ENCODE measurements at regions not wholly inside any gene's neighbourhood (a gene's known extent, or its start where the extent isn't known, plus 50 kb on each side); places are given as distances from the start of the nearest gene placed in this dataset.

DNA sequence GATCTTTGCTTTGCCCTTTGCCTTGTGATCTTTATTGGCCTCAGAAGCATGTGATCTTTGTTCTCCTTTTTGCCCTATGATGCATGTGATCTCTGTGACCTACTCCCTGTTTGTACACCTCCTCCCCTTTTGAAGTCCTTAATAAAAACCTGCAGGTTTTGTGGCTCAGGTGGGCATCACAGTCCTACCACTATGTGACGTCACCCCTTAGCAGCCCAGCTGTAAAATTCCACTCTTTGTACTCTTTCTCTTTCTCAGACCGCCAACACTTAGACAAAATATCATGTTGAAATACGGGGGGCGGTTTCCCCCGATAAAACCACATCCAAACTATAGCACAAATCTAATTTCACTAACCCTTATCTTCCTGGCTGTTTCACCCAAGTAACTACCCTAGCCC lies 76.7 kb upstream of the RAPGEF4 start:
- H3K4me3 Mint-ChIP-seq: no peak overlapping the region

GRCh38 chr2:172662099-172662498 lies 73.5 kb upstream of the RAPGEF4 start:
- H3K9me3 Mint-ChIP-seq: peaks cover 21% of the 10 kb centered on the region
- no peak for ATAC-seq (replicated peaks)
- no peaks in the 10 kb centered on the region for H3K36me3 Mint-ChIP-seq (ENCODE audit: low read depth)
- no peaks in the 10 kb centered on the region for H3K4me1 Mint-ChIP-seq
- H3K27me3 Mint-ChIP-seq: peaks cover 11% of the 10 kb centered on the region
- no peak overlapping the region for H3K27ac Mint-ChIP-seq
- H3K4me3 Mint-ChIP-seq: no peak overlapping the region

More for the DNA sequence above, 76.7 kb upstream of the RAPGEF4 start:
- Mint-ChIP-seq H3K4me1 (no peaks in the 10 kb centered on the region), H3K27me3 (peaks cover 8% of the 10 kb centered on the region), H3K36me3 (ENCODE audit: low read depth) (no peaks in the 10 kb centered on the region), H3K9me3 (peaks cover 21% of the 10 kb centered on the region), H3K27ac (no peak overlapping the region)
- ATAC-seq (replicated peaks): no peak

DNA sequence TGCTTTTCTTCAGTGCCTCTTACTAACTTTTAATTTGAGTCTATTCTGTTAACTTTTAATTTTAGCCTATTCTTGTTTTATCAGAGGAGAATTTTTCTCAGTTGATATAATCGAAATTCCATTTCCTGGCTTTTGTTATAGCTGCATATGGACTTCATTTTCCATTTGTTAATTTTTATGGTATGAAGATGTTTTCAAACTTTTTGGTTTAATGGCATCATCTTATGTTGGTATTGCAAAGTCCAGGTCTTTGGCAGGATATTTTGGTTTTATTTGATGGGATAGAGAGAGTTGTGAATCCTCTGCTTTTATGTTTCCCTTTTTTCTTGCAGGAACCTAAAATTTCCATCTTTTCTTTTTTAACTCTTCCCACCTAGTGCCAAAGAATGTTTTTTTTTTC lies 70.9 kb upstream of the RAPGEF4 start:
- Mint-ChIP-seq H3K4me1 (no peaks in the 10 kb centered on the region), H3K4me3 (no peak overlapping the region), H3K27ac (no peak overlapping the region), H3K36me3 (ENCODE audit: low read depth) (no peaks in the 10 kb centered on the region), H3K27me3 (peaks cover 11% of the 10 kb centered on the region), H3K9me3 (peaks cover 6% of the 10 kb centered on the region)
- ATAC-seq (replicated peaks): no peak

DNA sequence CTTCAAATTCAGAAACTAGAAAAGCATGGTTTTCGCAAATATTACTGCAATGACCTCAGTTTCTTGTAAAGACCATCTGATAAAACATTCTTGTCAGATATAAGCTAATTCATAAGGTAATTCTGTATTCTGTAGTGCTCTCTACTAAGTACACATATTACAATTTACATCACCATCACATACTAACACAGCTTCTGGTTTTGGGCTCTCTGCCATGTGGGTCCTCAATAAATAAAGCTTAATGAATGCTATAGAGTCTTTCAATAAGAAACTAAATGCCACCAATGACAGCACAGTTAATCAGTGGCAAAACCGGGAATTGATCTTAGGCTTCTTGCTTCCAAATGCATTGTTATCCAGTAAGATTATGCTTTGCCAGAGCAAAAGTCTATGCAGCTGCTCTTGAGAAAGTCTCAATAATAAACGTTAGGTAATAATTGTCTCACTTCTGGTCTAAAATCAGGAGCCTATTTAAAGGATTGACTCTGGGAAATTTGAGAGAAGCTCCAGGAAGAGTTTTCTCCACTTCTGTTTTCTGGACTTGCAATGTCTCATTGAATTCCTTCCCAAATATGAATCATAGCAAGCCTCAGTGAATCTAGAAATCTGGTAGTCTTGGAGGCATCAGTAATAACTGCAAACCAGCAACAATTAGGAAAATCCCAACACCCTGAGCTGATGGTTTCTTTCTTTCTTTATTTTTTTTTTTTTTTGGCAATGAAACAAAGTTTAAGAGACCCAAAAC lies 67.9 kb upstream of the RAPGEF4 start:
- ATAC-seq (replicated peaks): no peak
- H3K4me3 Mint-ChIP-seq: no peak overlapping the region
- peaks cover 3% of the 10 kb centered on the region for H3K27me3 Mint-ChIP-seq
- H3K4me1 Mint-ChIP-seq: no peaks in the 10 kb centered on the region
- H3K9me3 Mint-ChIP-seq: no peaks in the 10 kb centered on the region
- no peak overlapping the region for H3K27ac Mint-ChIP-seq
- H3K36me3 Mint-ChIP-seq (ENCODE audit: low read depth): no peaks in the 10 kb centered on the region

DNA sequence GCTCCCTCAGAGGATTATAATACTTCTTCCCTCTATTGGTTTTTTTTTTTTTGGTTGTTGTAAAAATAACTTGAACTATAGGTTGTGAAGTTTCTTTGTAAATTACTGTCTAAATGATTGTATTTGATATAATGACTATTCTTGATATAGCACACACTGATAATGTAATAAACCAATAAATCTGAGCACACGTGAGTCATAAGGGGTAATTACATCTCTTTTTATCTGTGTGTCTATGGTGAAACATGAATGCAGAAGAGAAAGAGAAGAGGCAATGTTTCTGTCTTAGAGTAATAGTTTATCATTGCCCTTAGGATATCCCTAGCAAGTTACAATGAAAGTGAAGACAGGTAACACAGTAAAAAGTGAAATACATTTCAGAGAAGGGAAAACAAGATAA lies 64.1 kb upstream of the RAPGEF4 start:
- no peak overlapping the region for H3K4me3 Mint-ChIP-seq
- H3K27me3 Mint-ChIP-seq: peaks cover 3% of the 10 kb centered on the region
- ATAC-seq (replicated peaks): no peak
- H3K4me1 Mint-ChIP-seq: no peaks in the 10 kb centered on the region
- H3K36me3 Mint-ChIP-seq (ENCODE audit: low read depth): no peaks in the 10 kb centered on the region
- no peak overlapping the region for H3K27ac Mint-ChIP-seq
- H3K9me3 Mint-ChIP-seq: no peaks in the 10 kb centered on the region

DNA sequence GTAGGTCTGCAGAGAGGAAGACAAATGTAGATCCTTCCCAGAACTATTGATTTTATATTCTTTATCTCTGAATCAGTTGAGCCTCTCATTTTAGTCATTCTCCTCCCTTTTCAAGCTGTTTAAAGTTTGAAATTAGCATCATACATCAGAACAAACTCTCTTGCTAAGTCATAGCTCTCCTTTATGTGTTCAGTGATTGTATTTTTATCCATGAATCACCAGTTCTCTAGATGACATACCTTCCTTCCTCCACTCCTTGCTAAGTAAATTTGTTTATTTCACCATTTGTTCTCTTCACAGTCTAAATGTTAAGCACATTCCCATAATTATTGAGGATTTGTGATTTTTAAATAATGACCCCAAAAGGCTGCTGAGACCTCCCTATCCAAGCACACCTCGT lies 63.5 kb upstream of the RAPGEF4 start:
- Mint-ChIP-seq H3K27me3 (peaks cover 3% of the 10 kb centered on the region), H3K36me3 (ENCODE audit: low read depth) (no peaks in the 10 kb centered on the region), H3K27ac (no peak overlapping the region), H3K4me3 (no peak overlapping the region), H3K4me1 (no peaks in the 10 kb centered on the region), H3K9me3 (no peaks in the 10 kb centered on the region)
- ATAC-seq (replicated peaks): peak; percentile 59

DNA sequence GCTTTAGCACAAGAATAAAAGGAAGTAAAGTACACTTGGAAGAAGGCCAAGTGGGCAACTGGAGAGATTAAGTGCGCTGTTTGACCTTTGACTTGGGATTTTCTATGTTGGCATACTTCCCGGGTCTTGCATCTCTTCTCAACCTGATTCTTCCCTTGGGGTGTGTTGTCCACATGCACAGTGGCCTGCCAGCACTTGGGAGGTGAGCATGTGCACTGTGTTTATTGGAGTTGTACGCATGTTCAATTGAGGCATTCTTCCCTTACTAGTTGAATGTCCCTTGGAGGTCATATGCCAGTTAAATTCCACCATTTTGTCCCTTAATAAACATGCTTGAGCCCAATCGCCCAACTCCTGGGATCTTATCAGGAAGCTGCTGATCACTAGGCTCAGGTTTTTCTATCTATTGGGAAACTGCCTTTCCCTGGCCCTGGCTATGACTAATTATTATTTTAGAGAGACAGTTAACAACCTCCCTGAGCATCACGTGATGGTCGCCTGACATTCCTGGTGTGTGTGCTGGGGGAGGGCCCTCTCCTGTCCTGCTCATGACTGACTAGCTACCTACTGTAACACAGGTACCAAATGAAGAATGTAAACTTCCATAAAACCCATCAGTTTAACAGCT lies 62.5 kb upstream of the RAPGEF4 start:
- no peaks in the 10 kb centered on the region for H3K36me3 Mint-ChIP-seq (ENCODE audit: low read depth)
- no peaks in the 10 kb centered on the region for H3K9me3 Mint-ChIP-seq
- no peaks in the 10 kb centered on the region for H3K4me1 Mint-ChIP-seq
- ATAC-seq (replicated peaks): no peak
- H3K27ac Mint-ChIP-seq: no peak overlapping the region
- no peak overlapping the region for H3K4me3 Mint-ChIP-seq
- peaks cover 3% of the 10 kb centered on the region for H3K27me3 Mint-ChIP-seq

- H3K27ac Mint-ChIP-seq: no peak overlapping the region
- H3K4me1 Mint-ChIP-seq: no peaks in the 10 kb centered on the region
- H3K27me3 Mint-ChIP-seq: peaks cover 3% of the 10 kb centered on the region
- H3K4me3 Mint-ChIP-seq: no peak overlapping the region
- peak; percentile 68 for ATAC-seq (replicated peaks)
- H3K9me3 Mint-ChIP-seq: no peaks in the 10 kb centered on the region
- H3K36me3 Mint-ChIP-seq (ENCODE audit: low read depth): no peaks in the 10 kb centered on the region
Measured at GRCh38 chr2:172674034-172674967, 61.3 kb upstream of the RAPGEF4 start.

GRCh38 chr2:172674968-172675303 lies 60.7 kb upstream of the RAPGEF4 start:
- no peaks in the 10 kb centered on the region for H3K36me3 Mint-ChIP-seq (ENCODE audit: low read depth)
- peaks cover 3% of the 10 kb centered on the region for H3K27me3 Mint-ChIP-seq
- H3K4me1 Mint-ChIP-seq: no peaks in the 10 kb centered on the region
- no peak for ATAC-seq (replicated peaks)
- H3K9me3 Mint-ChIP-seq: no peaks in the 10 kb centered on the region
- no peak overlapping the region for H3K4me3 Mint-ChIP-seq
- no peak overlapping the region for H3K27ac Mint-ChIP-seq

DNA sequence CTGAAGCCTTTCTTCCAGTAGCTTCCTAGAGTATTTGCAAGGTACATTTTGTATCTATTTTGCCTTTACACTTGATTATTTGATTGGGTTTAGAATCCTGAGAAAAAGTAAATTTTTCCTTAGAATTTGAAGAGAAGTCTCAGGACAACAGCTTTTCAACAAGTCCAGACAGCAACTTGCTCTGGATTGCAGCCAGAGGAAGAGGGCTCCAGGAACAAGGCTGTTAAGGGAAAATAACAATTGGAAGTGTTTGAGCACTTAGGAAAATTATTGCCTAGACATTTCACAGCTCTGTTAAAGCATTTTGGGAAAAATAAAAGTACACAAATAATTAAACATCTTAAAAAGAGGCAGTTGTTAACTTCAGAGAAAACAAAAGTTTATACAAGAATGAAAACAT lies 58.3 kb upstream of the RAPGEF4 start:
- peaks cover under 1% of the 10 kb centered on the region for H3K9me3 Mint-ChIP-seq
- H3K27ac Mint-ChIP-seq: no peak overlapping the region
- H3K4me3 Mint-ChIP-seq: no peak overlapping the region
- H3K4me1 Mint-ChIP-seq: no peaks in the 10 kb centered on the region
- H3K36me3 Mint-ChIP-seq (ENCODE audit: low read depth): no peaks in the 10 kb centered on the region
- no peak for ATAC-seq (replicated peaks)
- H3K27me3 Mint-ChIP-seq: peaks cover 3% of the 10 kb centered on the region

- Mint-ChIP-seq H3K4me1 (no peaks in the 10 kb centered on the region), H3K4me3 (no peak overlapping the region), H3K27ac (no peak overlapping the region), H3K27me3 (no peaks in the 10 kb centered on the region), H3K9me3 (peaks cover 6% of the 10 kb centered on the region), H3K36me3 (ENCODE audit: low read depth) (no peaks in the 10 kb centered on the region)
- ATAC-seq (replicated peaks): no peak
Measured at GRCh38 chr2:172680436-172681068, 55.1 kb upstream of the RAPGEF4 start.

DNA sequence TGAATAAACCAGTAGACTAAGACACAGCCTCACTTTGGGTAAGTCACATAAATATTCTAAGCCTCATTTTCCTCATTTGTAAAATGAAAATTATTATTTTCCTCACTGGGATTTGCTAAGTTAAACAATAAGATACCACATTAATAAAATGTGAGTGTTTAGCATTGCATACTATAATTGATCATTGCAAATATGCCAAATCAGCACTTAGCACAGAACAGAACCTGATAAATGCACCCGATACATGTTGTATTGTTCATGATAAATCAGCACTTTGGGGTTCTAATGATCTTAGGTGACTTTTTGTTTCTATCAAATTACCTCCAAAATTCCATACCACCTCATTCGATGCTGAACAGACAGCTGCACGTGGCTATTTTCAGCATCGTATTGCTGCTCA lies 50.2 kb upstream of the RAPGEF4 start:
- H3K27ac Mint-ChIP-seq: no peak overlapping the region
- no peak for ATAC-seq (replicated peaks)

More for the DNA sequence above, 50.2 kb upstream of the RAPGEF4 start:
- Mint-ChIP-seq H3K4me3 (no peak overlapping the region), H3K9me3 (peaks cover 11% of the 10 kb centered on the region), H3K4me1 (no peaks in the 10 kb centered on the region), H3K27me3 (peaks cover 12% of the 10 kb centered on the region), H3K36me3 (ENCODE audit: low read depth) (no peaks in the 10 kb centered on the region)
